ENCODE measurements at regions not wholly inside any gene's neighbourhood (a gene's known extent, or its start where the extent isn't known, plus 50 kb on each side); places are given as distances from the start of the nearest gene placed in this dataset.

DNA sequence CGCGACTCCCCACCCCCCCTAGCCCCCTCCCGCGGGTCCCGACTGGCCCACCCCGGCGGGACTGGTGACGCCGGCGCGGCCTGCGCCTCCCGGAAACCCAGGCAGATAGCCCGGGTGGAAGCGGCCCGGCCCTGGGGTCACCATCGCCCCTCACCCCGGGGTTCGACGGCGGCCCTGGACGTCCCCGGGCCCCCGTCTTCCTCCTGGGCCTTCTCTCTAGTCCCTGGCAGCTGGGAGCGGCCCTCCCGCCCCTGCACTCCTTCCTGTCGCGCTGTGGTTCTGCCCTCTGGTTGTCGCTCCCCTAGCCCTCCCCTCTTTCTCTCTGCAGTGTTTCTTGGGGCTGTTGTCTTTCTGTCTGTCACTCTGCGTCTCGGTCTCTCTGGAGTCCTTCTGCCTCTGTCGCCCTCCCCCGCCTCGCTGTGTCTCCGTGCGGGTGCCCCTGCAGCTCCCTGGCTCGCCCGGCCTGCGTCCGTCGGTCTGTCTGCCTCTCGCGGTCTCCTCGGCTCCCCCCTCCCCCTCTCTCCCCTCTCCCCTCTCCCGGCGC lies 90.5 kb upstream of the PAX2 start:
- Mint-ChIP-seq H3K27me3 (ENCODE audit: unreplicated experiment) (peaks cover 70% of the 10 kb centered on the region), H3K4me3 (ENCODE audit: unreplicated experiment) (peak overlapping the region; percentile 65), H3K36me3 (ENCODE audit: unreplicated experiment) (peaks cover 1% of the 10 kb centered on the region), H3K9me3 (ENCODE audit: unreplicated experiment) (no peaks in the 10 kb centered on the region), H3K4me1 (ENCODE audit: unreplicated experiment) (peaks cover 16% of the 10 kb centered on the region), H3K27ac (ENCODE audit: unreplicated experiment) (no peak overlapping the region)
- DNase-seq (ENCODE audit: extremely low spot score, unreplicated experiment), result no peak
- TF ChIP-seq, protein P1, sequence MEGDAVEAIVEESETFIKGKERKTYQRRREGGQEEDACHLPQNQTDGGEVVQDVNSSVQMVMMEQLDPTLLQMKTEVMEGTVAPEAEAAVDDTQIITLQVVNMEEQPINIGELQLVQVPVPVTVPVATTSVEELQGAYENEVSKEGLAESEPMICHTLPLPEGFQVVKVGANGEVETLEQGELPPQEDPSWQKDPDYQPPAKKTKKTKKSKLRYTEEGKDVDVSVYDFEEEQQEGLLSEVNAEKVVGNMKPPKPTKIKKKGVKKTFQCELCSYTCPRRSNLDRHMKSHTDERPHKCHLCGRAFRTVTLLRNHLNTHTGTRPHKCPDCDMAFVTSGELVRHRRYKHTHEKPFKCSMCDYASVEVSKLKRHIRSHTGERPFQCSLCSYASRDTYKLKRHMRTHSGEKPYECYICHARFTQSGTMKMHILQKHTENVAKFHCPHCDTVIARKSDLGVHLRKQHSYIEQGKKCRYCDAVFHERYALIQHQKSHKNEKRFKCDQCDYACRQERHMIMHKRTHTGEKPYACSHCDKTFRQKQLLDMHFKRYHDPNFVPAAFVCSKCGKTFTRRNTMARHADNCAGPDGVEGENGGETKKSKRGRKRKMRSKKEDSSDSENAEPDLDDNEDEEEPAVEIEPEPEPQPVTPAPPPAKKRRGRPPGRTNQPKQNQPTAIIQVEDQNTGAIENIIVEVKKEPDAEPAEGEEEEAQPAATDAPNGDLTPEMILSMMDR (IDR thresholded peaks at IDR 0.05), result no peak

DNA sequence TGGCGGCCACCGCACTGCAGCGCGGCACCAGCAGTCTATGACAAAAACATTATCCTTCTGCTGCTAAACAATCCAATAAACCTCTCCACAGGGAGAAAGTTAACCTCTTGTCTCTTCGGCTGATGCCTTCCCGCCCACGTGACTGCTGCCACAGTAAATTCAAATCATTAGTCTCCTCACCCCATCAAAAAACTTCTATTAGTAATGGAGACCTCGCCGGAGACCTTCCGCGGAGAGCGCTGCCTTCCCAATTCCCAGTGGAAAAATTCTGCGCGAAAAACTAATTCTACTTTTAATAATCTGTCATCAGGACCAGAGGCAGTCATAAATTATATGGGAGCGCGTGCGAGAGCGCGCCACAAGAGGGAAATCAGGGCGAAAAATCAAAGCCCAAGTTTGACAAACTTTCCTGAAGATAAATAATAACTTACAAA lies 90.0 kb upstream of the PAX2 start:
- peak overlapping the region; percentile 43 for H3K4me3 Mint-ChIP-seq (ENCODE audit: unreplicated experiment)
- H3K27me3 Mint-ChIP-seq (ENCODE audit: unreplicated experiment), result peaks cover 72% of the 10 kb centered on the region
- peaks cover 1% of the 10 kb centered on the region for H3K36me3 Mint-ChIP-seq (ENCODE audit: unreplicated experiment)
- H3K4me1 Mint-ChIP-seq (ENCODE audit: unreplicated experiment), result peaks cover 16% of the 10 kb centered on the region
- DNase-seq (ENCODE audit: extremely low spot score, unreplicated experiment), result no peak
- H3K9me3 Mint-ChIP-seq (ENCODE audit: unreplicated experiment), result no peaks in the 10 kb centered on the region
- TF ChIP-seq, protein P1 (IDR thresholded peaks at IDR 0.05), result no peak
- no peak overlapping the region for H3K27ac Mint-ChIP-seq (ENCODE audit: unreplicated experiment)

DNA sequence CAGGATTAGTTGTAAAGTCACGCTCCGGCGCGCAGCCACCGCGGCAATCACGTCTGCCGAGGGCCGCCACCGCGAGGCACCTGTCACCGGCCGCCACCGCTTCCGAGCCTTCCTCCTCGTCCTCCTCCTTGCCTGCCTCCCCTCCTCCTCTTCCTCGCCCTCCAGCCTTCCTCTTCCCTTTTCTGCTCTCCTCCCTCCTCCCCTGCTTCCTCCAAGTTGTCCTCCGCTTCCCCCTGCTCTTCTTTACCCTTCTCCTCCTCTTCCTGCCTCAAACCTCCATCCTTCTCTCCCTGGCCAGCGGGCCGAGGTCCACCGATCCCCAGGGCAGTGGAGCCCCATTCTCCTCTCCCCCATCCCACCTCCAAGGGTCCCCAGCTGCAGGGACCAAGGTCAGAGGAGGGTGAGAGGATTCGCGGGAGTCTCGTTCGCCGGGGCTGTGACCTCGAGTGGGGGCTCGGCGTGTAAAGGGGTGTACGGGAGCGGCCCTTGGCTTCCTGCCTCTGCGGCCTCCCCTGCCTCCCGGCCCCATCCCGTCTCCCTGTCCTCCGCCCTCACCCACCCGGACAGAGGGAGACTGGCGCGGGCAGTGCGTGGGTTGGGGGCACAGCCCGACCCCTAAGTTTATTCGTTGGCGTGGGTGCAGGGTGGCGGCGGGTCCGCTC lies 89.5 kb upstream of the PAX2 start:
- Mint-ChIP-seq H3K36me3 (ENCODE audit: unreplicated experiment) (peaks cover 1% of the 10 kb centered on the region), H3K4me3 (ENCODE audit: unreplicated experiment) (peak overlapping the region; percentile 43), H3K27me3 (ENCODE audit: unreplicated experiment) (peaks cover 77% of the 10 kb centered on the region), H3K4me1 (ENCODE audit: unreplicated experiment) (peaks cover 16% of the 10 kb centered on the region), H3K27ac (ENCODE audit: unreplicated experiment) (no peak overlapping the region), H3K9me3 (ENCODE audit: unreplicated experiment) (no peaks in the 10 kb centered on the region)
- TF ChIP-seq, protein P1 (IDR thresholded peaks at IDR 0.05), result no peak
- DNase-seq (ENCODE audit: extremely low spot score, unreplicated experiment), result no peak

DNA sequence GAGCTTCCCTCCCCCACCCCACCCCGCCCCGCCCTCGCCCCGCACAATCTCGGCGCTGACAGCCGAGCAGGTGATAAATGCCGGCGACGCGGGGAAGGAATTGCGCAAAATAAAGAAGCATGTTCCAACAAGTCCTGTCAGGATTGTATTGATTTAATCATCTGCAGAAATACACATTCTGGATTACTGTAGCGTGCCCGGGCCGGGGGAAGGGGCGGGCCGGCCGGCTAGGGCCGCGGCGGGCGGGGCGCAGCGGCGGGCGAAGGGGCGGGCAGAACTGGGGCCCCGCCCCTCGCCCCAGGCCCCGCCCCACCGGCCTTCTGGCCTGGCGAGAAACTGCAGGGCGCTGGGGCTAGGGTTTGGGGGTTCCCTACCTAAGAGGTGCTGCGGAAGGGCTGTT lies 88.9 kb upstream of the PAX2 start:
- no peaks in the 10 kb centered on the region for H3K9me3 Mint-ChIP-seq (ENCODE audit: unreplicated experiment)
- peaks cover 1% of the 10 kb centered on the region for H3K36me3 Mint-ChIP-seq (ENCODE audit: unreplicated experiment)
- no peak overlapping the region for H3K4me3 Mint-ChIP-seq (ENCODE audit: unreplicated experiment)
- TF ChIP-seq, protein P1 (IDR thresholded peaks at IDR 0.05), result no peak
- peaks cover 81% of the 10 kb centered on the region for H3K27me3 Mint-ChIP-seq (ENCODE audit: unreplicated experiment)
- no peak overlapping the region for H3K27ac Mint-ChIP-seq (ENCODE audit: unreplicated experiment)
- DNase-seq (ENCODE audit: extremely low spot score, unreplicated experiment), result no peak
- peaks cover 16% of the 10 kb centered on the region for H3K4me1 Mint-ChIP-seq (ENCODE audit: unreplicated experiment)

DNA sequence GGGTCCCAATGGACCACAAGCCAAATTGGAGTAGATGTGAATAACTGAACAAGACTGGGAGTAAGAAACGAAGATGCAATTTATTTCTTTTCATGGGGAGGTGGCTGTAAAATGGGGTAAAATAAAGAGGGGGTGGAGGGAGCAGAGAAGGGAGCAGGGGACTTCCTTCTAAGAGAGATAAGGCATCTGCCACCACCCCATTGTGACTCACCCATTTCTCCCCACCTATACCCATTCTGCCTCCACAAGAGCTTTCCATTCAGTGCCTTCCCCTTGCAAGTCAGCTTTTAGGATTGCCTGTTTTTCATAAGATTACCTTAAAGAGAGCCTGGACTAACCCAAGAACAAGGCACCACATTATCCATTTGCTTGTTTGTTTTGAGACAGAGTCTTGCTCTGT lies 87.1 kb upstream of the PAX2 start:
- DNase-seq (ENCODE audit: extremely low spot score, unreplicated experiment), result no peak
- peaks cover 1% of the 10 kb centered on the region for H3K36me3 Mint-ChIP-seq (ENCODE audit: unreplicated experiment)
- TF ChIP-seq, protein P1 (IDR thresholded peaks at IDR 0.05), result no peak
- no peaks in the 10 kb centered on the region for H3K9me3 Mint-ChIP-seq (ENCODE audit: unreplicated experiment)
- H3K4me1 Mint-ChIP-seq (ENCODE audit: unreplicated experiment), result peaks cover 16% of the 10 kb centered on the region
- H3K4me3 Mint-ChIP-seq (ENCODE audit: unreplicated experiment), result no peak overlapping the region
- H3K27ac Mint-ChIP-seq (ENCODE audit: unreplicated experiment), result no peak overlapping the region
- peaks cover 81% of the 10 kb centered on the region for H3K27me3 Mint-ChIP-seq (ENCODE audit: unreplicated experiment)
